Mesenchymal stem cell (in vitro differentiated cells and primary cell): ENCODE measurements at regions not wholly inside any gene's neighbourhood (a gene's known extent, or its start where the extent isn't known, plus 50 kb on each side); places are given as distances from the start of the nearest gene placed in this dataset.

Experiments used
- DNase-seq: peaks from one replicate; pipeline ENCODE4 v3.0.0-alpha.2; 2013
- H2AFZ ChIP-seq: one replicate; pipeline ENCODE4 v1.6.1; 2013; ENCODE audit warnings: low read depth, mild to moderate bottlenecking, control low read depth, inconsistent platforms, low read length, moderate library complexity
- H2AK5ac ChIP-seq: 2 replicates; pipeline ENCODE4 v1.6.1; 2013; ENCODE audit warnings: low read length, moderate library complexity, mild to moderate bottlenecking, inconsistent platforms; ENCODE audit not compliant: severe bottlenecking
- H2BK120ac ChIP-seq: one replicate; pipeline ENCODE4 v1.6.1; 2013; ENCODE audit warnings: low read depth, mild to moderate bottlenecking, inconsistent platforms, low read length, moderate library complexity
- H2BK12ac ChIP-seq, 2 experiments: one replicate each; pipeline ENCODE4 v1.6.1; 2013; ENCODE audit warnings: inconsistent platforms in 2 of 2, low read length in 2 of 2, mild to moderate bottlenecking in 2 of 2, moderate library complexity in 2 of 2, control low read depth in 1 of 2
- H2BK15ac ChIP-seq: one replicate; pipeline ENCODE4 v1.6.1; 2013; ENCODE audit warnings: mild to moderate bottlenecking, low read depth, inconsistent platforms; ENCODE audit not compliant: poor library complexity, severe bottlenecking
- H2BK5ac ChIP-seq: 2 replicates; pipeline ENCODE4 v1.6.1; 2013; ENCODE audit warnings: low read depth, mild to moderate bottlenecking, low read length, control low read depth, inconsistent platforms; ENCODE audit not compliant: poor library complexity, severe bottlenecking
- H3K14ac ChIP-seq, 2 experiments: one replicate each; pipeline ENCODE4 v1.6.1; 2013; ENCODE audit warnings: inconsistent platforms in 2 of 2, low read length in 2 of 2, control low read depth in 1 of 2, mild to moderate bottlenecking in 1 of 2, moderate library complexity in 1 of 2
- H3K18ac ChIP-seq, 2 experiments: one replicate each; pipeline ENCODE4 v1.6.1; 2013; ENCODE audit warnings: inconsistent platforms in 2 of 2, low read length in 2 of 2, control low read depth in 1 of 2, low read depth in 1 of 2, mild to moderate bottlenecking in 1 of 2
- H3K23ac ChIP-seq, 2 experiments: one replicate each; pipeline ENCODE4 v1.6.1; 2013; ENCODE audit warnings: inconsistent platforms in 2 of 2, low read length in 2 of 2, mild to moderate bottlenecking in 2 of 2, moderate library complexity in 2 of 2, control low read depth in 1 of 2
- H3K27ac ChIP-seq: 2 replicates; pipeline ENCODE4 v1.5.1; 2013; ENCODE audit warnings: mild to moderate bottlenecking, moderate library complexity, low read length, control low read depth, inconsistent platforms; ENCODE audit not compliant: poor library complexity, severe bottlenecking
- H3K27me3 ChIP-seq, 2 experiments: 2 replicates each; pipeline versions ENCODE4 v1.6.1 to v1.7.0; 2013; ENCODE audit warnings: low read length in 2 of 2, mild to moderate bottlenecking in 2 of 2, moderate library complexity in 2 of 2, control low read depth in 1 of 2, inconsistent platforms in 1 of 2; ENCODE audit not compliant: control insufficient read depth in 1 of 2, insufficient read depth in 1 of 2
- H3K36me3 ChIP-seq, 2 experiments: 2 replicates each; pipeline versions ENCODE4 v1.6.1 to v1.7.0; 2013; ENCODE audit warnings: low read length in 2 of 2, control low read depth in 1 of 2, inconsistent platforms in 1 of 2, low read depth in 1 of 2, mild to moderate bottlenecking in 1 of 2; ENCODE audit not compliant: insufficient read depth in 2 of 2, control insufficient read depth in 1 of 2
- H3K4ac ChIP-seq, 2 experiments: one replicate each; pipeline ENCODE4 v1.6.1; 2013; ENCODE audit warnings: inconsistent platforms in 2 of 2, low read length in 2 of 2, mild to moderate bottlenecking in 2 of 2, moderate library complexity in 2 of 2, control low read depth in 1 of 2, low read depth in 1 of 2
- H3K4me1 ChIP-seq: 2 replicates; pipeline ENCODE4 v1.6.1; 2013; ENCODE audit warnings: low read depth, low read length, control low read depth; ENCODE audit not compliant: control insufficient read depth, insufficient read depth
- H3K4me2 ChIP-seq: 2 replicates; pipeline ENCODE4 v1.6.1; 2013; ENCODE audit warnings: low read length, mild to moderate bottlenecking, inconsistent platforms; ENCODE audit not compliant: poor library complexity, severe bottlenecking
- H3K4me3 ChIP-seq, 2 experiments: 2 replicates each; pipeline versions ENCODE4 v1.5.1 to v1.7.0; 2013; ENCODE audit warnings: low read length in 2 of 2, mild to moderate bottlenecking in 2 of 2, control low read depth in 1 of 2, low read depth in 1 of 2; ENCODE audit not compliant: insufficient read depth in 1 of 2
- H3K79me1 ChIP-seq: replicated peaks from 2 replicates; pipeline ENCODE4 v1.6.1; 2013; ENCODE audit warnings: mild to moderate bottlenecking, control low read depth, low read length, inconsistent platforms; ENCODE audit not compliant: poor library complexity, severe bottlenecking
- H3K9ac ChIP-seq: 2 replicates; pipeline ENCODE4 v1.7.0; 2013; ENCODE audit warnings: mild to moderate bottlenecking, low read length, moderate library complexity
- H3K9me3 ChIP-seq: 2 replicates; pipeline ENCODE4 v1.7.0; 2013; ENCODE audit warnings: mild to moderate bottlenecking, low read length; ENCODE audit not compliant: control insufficient read depth
- H4K8ac ChIP-seq: one replicate; pipeline ENCODE4 v1.6.1; 2013; ENCODE audit warnings: inconsistent platforms, mild to moderate bottlenecking, low read length, moderate library complexity
- H4K91ac ChIP-seq: one replicate; pipeline ENCODE4 v1.6.1; 2013; ENCODE audit warnings: mild to moderate bottlenecking, low read length, inconsistent platforms
- WGBS: methylation state at CpG from one replicate; pipeline ENCODE4 v1.1.7; 2013; ENCODE audit warnings: mixed read lengths; 5-methylcytosine and 5-hydroxymethylcytosine counted together

- no peaks in the 10 kb centered on the region for H3K79me1 ChIP-seq
- 60% methylated on average over 2 of the region's 2 CpGs for WGBS
- H3K4me2 ChIP-seq = no peak overlapping the region
- no peak overlapping the region for H2BK12ac ChIP-seq
- no peak overlapping the region for H3K27ac ChIP-seq
- H3K18ac ChIP-seq = no peak overlapping the region
- H4K91ac ChIP-seq = no peak overlapping the region
- no peaks in the 10 kb centered on the region for H3K36me3 ChIP-seq
- no peak overlapping the region for H3K14ac ChIP-seq
- no peak overlapping the region for H2AK5ac ChIP-seq
- H2AFZ ChIP-seq = no peak overlapping the region
- no peak overlapping the region for H4K8ac ChIP-seq
- H3K27me3 ChIP-seq = no peaks in the 10 kb centered on the region
- no peak overlapping the region for H2BK120ac ChIP-seq
- H3K9ac ChIP-seq = no peak overlapping the region
- no peak overlapping the region for H2BK5ac ChIP-seq
- H3K4me3 ChIP-seq = no peak overlapping the region
- no peaks in the 10 kb centered on the region for H3K4me1 ChIP-seq
- DNase-seq = no peak
- no peak overlapping the region for H2BK15ac ChIP-seq
- no peak overlapping the region for H3K23ac ChIP-seq
- H3K4ac ChIP-seq = no peak overlapping the region
- H3K9me3 ChIP-seq = peaks cover 3% of the 10 kb centered on the region
These were observed 144.9 kb downstream of the TRMT11 start for GRCh38 chr6:126131246-126131645.

GRCh38 chr6:126133984-126134383 is 147.6 kb downstream of the TRMT11 start:
- no peak overlapping the region for H4K8ac ChIP-seq
- H2BK120ac ChIP-seq = no peak overlapping the region
- no peaks in the 10 kb centered on the region for H3K27me3 ChIP-seq
- no peak overlapping the region for H2AK5ac ChIP-seq
- H3K4me1 ChIP-seq = no peaks in the 10 kb centered on the region
- H2AFZ ChIP-seq = no peak overlapping the region
- no peak overlapping the region for H2BK15ac ChIP-seq
- H3K4me2 ChIP-seq = no peak overlapping the region
- H3K14ac ChIP-seq = no peak overlapping the region
- H3K18ac ChIP-seq = no peak overlapping the region
- H3K23ac ChIP-seq = no peak overlapping the region
- no peak overlapping the region for H2BK5ac ChIP-seq
- H3K4me3 ChIP-seq = no peak overlapping the region
- no peaks in the 10 kb centered on the region for H3K79me1 ChIP-seq
- no peak overlapping the region for H4K91ac ChIP-seq
- H3K9ac ChIP-seq = no peak overlapping the region
- no peak overlapping the region for H2BK12ac ChIP-seq
- peaks cover 3% of the 10 kb centered on the region for H3K9me3 ChIP-seq
- no peak overlapping the region for H3K27ac ChIP-seq
- no peaks in the 10 kb centered on the region for H3K36me3 ChIP-seq
- H3K4ac ChIP-seq = no peak overlapping the region
- no peak for DNase-seq

- 100% methylated on average over 1 of the region's 2 CpGs for WGBS
These were observed 148.2 kb downstream of the TRMT11 start for GRCh38 chr6:126134491-126134890.

GRCh38 chr6:126140015-126140414 is 153.7 kb downstream of the TRMT11 start:
- Histone ChIP-seq H3K4ac (no peak overlapping the region), H2AFZ (no peak overlapping the region), H3K23ac (no peak overlapping the region), H2BK5ac (no peak overlapping the region), H3K79me1 (no peaks in the 10 kb centered on the region), H3K9ac (no peak overlapping the region), H3K14ac (no peak overlapping the region), H3K4me1 (no peaks in the 10 kb centered on the region), H3K36me3 (no peaks in the 10 kb centered on the region), H4K91ac (no peak overlapping the region), H3K18ac (no peak overlapping the region), H2AK5ac (no peak overlapping the region), H3K4me3 (no peak overlapping the region), H4K8ac (no peak overlapping the region), H3K27me3 (no peaks in the 10 kb centered on the region), H2BK15ac (no peak overlapping the region), H2BK120ac (no peak overlapping the region), H3K4me2 (no peak overlapping the region), H3K9me3 (peaks cover 12% of the 10 kb centered on the region), H3K27ac (no peak overlapping the region), H2BK12ac (no peak overlapping the region)
- DNase-seq = no peak

More at GRCh38 chr6:126134491-126134890, 148.2 kb downstream of the TRMT11 start:
- H3K79me1 ChIP-seq = no peaks in the 10 kb centered on the region
- no peak overlapping the region for H3K9ac ChIP-seq
- H3K4me1 ChIP-seq = no peaks in the 10 kb centered on the region
- no peak overlapping the region for H2BK120ac ChIP-seq
- no peak overlapping the region for H3K14ac ChIP-seq
- H2BK15ac ChIP-seq = no peak overlapping the region
- no peak overlapping the region for H3K4ac ChIP-seq
- no peaks in the 10 kb centered on the region for H3K27me3 ChIP-seq
- no peak overlapping the region for H3K4me3 ChIP-seq
- H2BK5ac ChIP-seq = no peak overlapping the region
- H2BK12ac ChIP-seq = no peak overlapping the region
- H4K91ac ChIP-seq = no peak overlapping the region
- no peaks in the 10 kb centered on the region for H3K36me3 ChIP-seq
- no peak overlapping the region for H3K23ac ChIP-seq
- no peak for DNase-seq
- H2AFZ ChIP-seq = no peak overlapping the region
- peaks cover 5% of the 10 kb centered on the region for H3K9me3 ChIP-seq
- H3K27ac ChIP-seq = no peak overlapping the region
- H4K8ac ChIP-seq = no peak overlapping the region
- H3K18ac ChIP-seq = no peak overlapping the region
- H3K4me2 ChIP-seq = no peak overlapping the region
- no peak overlapping the region for H2AK5ac ChIP-seq
